ENCODE measurements at regions not wholly inside any gene's neighbourhood (a gene's known extent, or its start where the extent isn't known, plus 50 kb on each side); places are given as distances from the start of the nearest gene placed in this dataset.

- Histone ChIP-seq H3K9me3 (no peaks in the 10 kb centered on the region), H3K27me3 (no peaks in the 10 kb centered on the region), H3K27ac (no peak overlapping the region), H3K4me3 (replicated peaks in 1 of 3) (no peak overlapping the region), H3K36me3 (no peaks in the 10 kb centered on the region), H3K4me1 (peaks cover 9 to 22% of the 10 kb centered on the region in 2 donors)
- 95 to 99% methylated on average over 2 of the region's 2 CpGs for WGBS, 2 donors
- no peak for DNase-seq
- TF ChIP-seq CTCF (IDR thresholded peaks at IDR 0.05) (no peak), POLR2A (IDR thresholded peaks at IDR 0.05) (no peak)
- intact Hi-C loops (cut with DNase I), result no loop called here
Observed at GRCh38 chr5:120919017-120919416, 454.9 kb downstream of the PRR16 start.

DNA sequence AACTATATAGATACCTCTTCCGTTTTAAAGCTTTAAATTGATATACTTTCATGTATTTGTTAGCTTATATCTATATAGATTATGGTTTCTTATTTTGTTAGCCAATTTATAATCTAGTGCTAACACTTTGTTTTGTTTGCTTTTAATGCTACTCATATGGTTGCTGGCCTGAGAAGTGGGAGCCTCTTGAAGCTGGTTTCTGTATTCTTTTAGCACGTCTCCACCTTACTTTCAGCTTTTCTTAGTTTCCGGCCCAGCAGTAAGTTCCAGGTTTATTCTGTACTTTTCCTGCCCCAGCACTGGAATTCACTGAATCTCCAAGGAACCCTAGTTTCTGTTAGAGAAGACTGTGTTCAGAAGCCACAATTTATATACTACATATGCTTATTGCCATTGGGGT is 458.9 kb downstream of the PRR16 start:
- whole genome bisulfite sequencing, 2 donors, result 53 to 57% methylated on average over 3 of the region's 3 CpGs
- Histone ChIP-seq H3K9me3 (no peaks in the 10 kb centered on the region), H3K27ac (peak overlapping the region; percentile 35 to 75 (median 51)), H3K4me3 (replicated peaks in 1 of 3) (no peak overlapping the region), H3K27me3 (no peaks in the 10 kb centered on the region), H3K4me1 (peaks cover 9 to 22% of the 10 kb centered on the region in 2 donors), H3K36me3 (no peaks in the 10 kb centered on the region)
- intact Hi-C loops (cut with DNase I), result no loop called here
- TF ChIP-seq POLR2A (IDR thresholded peaks at IDR 0.05) (no peak), CTCF (IDR thresholded peaks at IDR 0.05) (no peak)
- DNase-seq, result peak; percentile 55 to 57

DNA sequence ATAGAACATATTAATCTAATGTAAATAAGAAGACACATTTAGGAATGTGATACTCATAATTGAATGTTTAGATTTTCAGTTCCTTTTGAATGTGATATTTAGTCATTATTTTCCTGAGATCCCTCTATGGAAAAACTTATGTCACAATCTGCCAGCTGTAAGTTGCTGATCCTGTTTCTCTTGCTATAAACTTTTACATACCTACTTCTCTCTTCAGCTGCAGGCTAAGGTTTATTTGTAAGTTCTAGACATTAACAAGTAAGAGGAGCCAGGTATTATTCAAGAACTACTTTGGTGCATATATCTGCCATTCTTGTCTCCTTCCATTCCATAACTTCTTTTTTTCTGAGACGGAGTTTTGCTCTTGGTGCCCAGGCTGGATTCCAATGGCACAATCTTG is 462.4 kb downstream of the PRR16 start:
- Histone ChIP-seq H3K36me3 (no peaks in the 10 kb centered on the region), H3K27ac (no peak overlapping the region), H3K27me3 (no peaks in the 10 kb centered on the region), H3K4me3 (replicated peaks in 1 of 3) (no peak overlapping the region), H3K4me1 (peaks cover 9 to 13% of the 10 kb centered on the region in 2 donors), H3K9me3 (no peaks in the 10 kb centered on the region)
- TF ChIP-seq CTCF (IDR thresholded peaks at IDR 0.05), result no peak
- TF ChIP-seq POLR2A (IDR thresholded peaks at IDR 0.05), result no peak
- intact Hi-C loops (cut with DNase I), result no loop called here
- DNase-seq, result no peak
- WGBS, 2 donors, result 94 to 100% methylated on average over 1 of the region's 1 CpG

DNA sequence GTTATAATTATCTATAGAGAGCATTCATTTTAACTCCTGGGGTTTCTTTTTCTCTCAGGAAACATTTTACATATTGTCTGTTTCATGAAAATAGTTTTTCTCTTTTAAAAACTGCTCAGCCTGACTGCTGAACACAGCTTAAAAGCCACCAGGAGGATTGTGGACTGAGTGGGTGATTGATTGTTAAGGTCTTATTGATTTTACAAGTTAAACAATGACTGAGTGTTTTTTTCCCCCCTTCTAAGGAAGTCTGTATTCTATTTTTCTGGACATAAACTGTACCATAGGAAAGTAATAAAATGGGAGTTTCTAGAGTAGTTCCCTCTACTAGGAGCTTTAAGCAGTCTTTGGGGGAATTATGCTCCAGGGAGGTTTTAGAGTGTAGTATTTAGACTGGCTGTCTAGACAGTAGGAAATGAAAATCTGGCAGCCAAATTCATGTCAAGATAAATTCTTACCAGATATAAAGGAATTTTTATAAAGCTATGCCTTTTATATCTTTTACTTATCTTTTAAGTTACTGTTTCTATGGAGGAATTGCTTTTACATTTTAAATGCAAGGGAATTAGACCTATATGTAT is 463.9 kb downstream of the PRR16 start:
- Histone ChIP-seq H3K27me3 (no peaks in the 10 kb centered on the region), H3K4me3 (replicated peaks in 1 of 3) (no peak overlapping the region), H3K4me1 (peaks cover 6 to 9% of the 10 kb centered on the region in 2 donors), H3K27ac (no peak overlapping the region), H3K36me3 (no peaks in the 10 kb centered on the region), H3K9me3 (no peaks in the 10 kb centered on the region)
- TF ChIP-seq POLR2A (IDR thresholded peaks at IDR 0.05), result no peak
- TF ChIP-seq CTCF (IDR thresholded peaks at IDR 0.05), result no peak
- intact Hi-C loops (cut with DNase I), result no loop called here
- no peak for DNase-seq

DNA sequence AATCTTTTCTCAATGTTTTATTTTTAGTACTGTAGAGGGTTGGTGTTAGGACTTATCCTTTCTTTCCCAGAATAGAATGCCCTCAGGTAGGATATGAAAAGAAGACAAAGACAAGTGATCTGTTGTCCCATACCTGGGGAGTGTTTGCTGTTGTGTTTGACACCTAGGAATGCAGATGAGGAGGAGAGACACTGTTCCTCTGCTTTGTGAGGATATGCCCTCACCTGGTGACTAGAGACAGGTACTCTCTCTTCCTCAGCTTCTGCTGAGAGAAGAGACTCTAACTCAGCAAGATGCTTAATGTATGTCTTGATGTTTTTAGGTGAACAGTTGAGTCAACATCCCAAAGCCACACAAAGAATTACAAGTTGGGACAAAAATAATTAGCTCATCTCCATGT is 468.4 kb downstream of the PRR16 start:
- H3K4me1 ChIP-seq, result no peaks in the 10 kb centered on the region
- no peaks in the 10 kb centered on the region for H3K36me3 ChIP-seq
- H3K4me3 ChIP-seq (replicated peaks in 1 of 3), result no peak overlapping the region
- no peak for DNase-seq
- no peaks in the 10 kb centered on the region for H3K9me3 ChIP-seq
- no peak for TF ChIP-seq CTCF (IDR thresholded peaks at IDR 0.05)
- TF ChIP-seq POLR2A (IDR thresholded peaks at IDR 0.05), result no peak
- intact Hi-C loops (cut with DNase I), result no loop called here
- no peaks in the 10 kb centered on the region for H3K27me3 ChIP-seq
- no peak overlapping the region for H3K27ac ChIP-seq

Measured in thyroid gland (tissue), 4 donors.